ENCODE measurements at regions not wholly inside any gene's neighbourhood (a gene's known extent, or its start where the extent isn't known, plus 50 kb on each side); places are given as distances from the start of the nearest gene placed in this dataset.

DNA sequence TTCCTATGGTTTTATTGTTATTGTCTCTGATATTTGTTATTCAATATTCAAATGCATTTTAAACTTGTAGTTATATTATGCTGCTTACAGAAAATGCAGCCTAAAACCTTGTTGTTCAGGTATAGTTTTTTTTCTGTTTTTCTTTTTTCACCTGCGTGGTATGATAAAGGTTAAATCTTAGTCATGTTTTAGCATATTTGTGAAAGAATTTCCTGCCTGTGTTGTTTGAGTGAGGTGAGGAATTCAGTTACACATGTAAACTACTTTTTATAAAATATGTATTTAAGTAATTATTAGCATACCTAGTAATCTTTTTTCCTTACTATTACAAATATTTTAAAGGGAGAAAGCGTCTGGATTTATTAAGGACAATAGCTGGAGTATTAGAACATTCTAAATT is 90.0 kb upstream of the NAALADL2 start:
- no peak for TF ChIP-seq FOXM1 (IDR thresholded peaks at IDR 0.05; ENCODE audit: borderline replicate concordance, low read depth)
- no peak for TF ChIP-seq TAF1 (IDR thresholded peaks at IDR 0.05; ENCODE audit: low read depth)
- TF ChIP-seq CREB1 (IDR thresholded peaks at IDR 0.05; ENCODE audit: low read depth), result no peak
- TF ChIP-seq, protein P1, sequence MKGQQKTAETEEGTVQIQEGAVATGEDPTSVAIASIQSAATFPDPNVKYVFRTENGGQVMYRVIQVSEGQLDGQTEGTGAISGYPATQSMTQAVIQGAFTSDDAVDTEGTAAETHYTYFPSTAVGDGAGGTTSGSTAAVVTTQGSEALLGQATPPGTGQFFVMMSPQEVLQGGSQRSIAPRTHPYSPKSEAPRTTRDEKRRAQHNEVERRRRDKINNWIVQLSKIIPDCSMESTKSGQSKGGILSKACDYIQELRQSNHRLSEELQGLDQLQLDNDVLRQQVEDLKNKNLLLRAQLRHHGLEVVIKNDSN (IDR thresholded peaks at IDR 0.05), result no peak
- no peak for TF ChIP-seq YY1 (IDR thresholded peaks at IDR 0.05; ENCODE audit: low read depth)
- TF ChIP-seq, protein P2, sequence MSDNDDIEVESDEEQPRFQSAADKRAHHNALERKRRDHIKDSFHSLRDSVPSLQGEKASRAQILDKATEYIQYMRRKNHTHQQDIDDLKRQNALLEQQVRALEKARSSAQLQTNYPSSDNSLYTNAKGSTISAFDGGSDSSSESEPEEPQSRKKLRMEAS (IDR thresholded peaks at IDR 0.05), result no peak
- no peak for TF ChIP-seq RAD21 (IDR thresholded peaks at IDR 0.05; ENCODE audit: low read depth)
- no peak for TF ChIP-seq EP300 (IDR thresholded peaks at IDR 0.05; ENCODE audit: borderline replicate concordance)
- TF ChIP-seq, protein P3, sequence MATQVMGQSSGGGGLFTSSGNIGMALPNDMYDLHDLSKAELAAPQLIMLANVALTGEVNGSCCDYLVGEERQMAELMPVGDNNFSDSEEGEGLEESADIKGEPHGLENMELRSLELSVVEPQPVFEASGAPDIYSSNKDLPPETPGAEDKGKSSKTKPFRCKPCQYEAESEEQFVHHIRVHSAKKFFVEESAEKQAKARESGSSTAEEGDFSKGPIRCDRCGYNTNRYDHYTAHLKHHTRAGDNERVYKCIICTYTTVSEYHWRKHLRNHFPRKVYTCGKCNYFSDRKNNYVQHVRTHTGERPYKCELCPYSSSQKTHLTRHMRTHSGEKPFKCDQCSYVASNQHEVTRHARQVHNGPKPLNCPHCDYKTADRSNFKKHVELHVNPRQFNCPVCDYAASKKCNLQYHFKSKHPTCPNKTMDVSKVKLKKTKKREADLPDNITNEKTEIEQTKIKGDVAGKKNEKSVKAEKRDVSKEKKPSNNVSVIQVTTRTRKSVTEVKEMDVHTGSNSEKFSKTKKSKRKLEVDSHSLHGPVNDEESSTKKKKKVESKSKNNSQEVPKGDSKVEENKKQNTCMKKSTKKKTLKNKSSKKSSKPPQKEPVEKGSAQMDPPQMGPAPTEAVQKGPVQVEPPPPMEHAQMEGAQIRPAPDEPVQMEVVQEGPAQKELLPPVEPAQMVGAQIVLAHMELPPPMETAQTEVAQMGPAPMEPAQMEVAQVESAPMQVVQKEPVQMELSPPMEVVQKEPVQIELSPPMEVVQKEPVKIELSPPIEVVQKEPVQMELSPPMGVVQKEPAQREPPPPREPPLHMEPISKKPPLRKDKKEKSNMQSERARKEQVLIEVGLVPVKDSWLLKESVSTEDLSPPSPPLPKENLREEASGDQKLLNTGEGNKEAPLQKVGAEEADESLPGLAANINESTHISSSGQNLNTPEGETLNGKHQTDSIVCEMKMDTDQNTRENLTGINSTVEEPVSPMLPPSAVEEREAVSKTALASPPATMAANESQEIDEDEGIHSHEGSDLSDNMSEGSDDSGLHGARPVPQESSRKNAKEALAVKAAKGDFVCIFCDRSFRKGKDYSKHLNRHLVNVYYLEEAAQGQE (IDR thresholded peaks at IDR 0.05; ENCODE audit: low read depth), result no peak
- no peak for TF ChIP-seq TCF12 (IDR thresholded peaks at IDR 0.05; ENCODE audit: low read depth)

DNA sequence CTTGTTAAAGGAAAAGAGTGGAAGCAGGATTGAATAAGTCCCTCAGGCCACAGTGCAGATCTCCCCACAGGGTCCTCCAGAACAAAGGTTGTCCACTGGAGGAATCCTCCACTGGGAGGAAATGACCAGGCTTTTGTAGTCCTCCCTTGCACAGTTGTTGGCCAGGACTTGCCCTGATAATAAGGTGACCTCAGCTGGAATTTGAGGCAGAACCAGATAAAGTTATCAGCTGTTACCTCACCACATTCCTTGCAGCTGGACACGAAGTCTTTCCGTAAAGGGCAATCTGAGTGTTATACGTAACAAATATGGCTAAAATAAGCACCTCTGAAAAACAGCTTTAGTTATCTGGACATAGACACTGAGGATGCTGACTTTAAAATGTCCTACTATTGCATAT is 83.5 kb upstream of the NAALADL2 start:
- TF ChIP-seq ZBTB7A (IDR thresholded peaks at IDR 0.05; ENCODE audit: low read depth) (no peak), YY1 (IDR thresholded peaks at IDR 0.05; ENCODE audit: low read depth) (no peak), TAF1 (IDR thresholded peaks at IDR 0.05; ENCODE audit: low read depth) (no peak), RAD21 (IDR thresholded peaks at IDR 0.05; ENCODE audit: low read depth) (no peak), EGR1 (IDR thresholded peaks at IDR 0.05) (no peak), CEBPB (IDR thresholded peaks at IDR 0.05) (no peak), NFIC (IDR thresholded peaks at IDR 0.05) (no peak), FOXM1 (IDR thresholded peaks at IDR 0.05; ENCODE audit: borderline replicate concordance, low read depth) (no peak), TEAD4 (IDR thresholded peaks at IDR 0.05) (no peak), CREB1 (IDR thresholded peaks at IDR 0.05; ENCODE audit: low read depth) (no peak), EP300 (IDR thresholded peaks at IDR 0.05; ENCODE audit: borderline replicate concordance) (no peak)
- TF ChIP-seq, protein P1 (IDR thresholded peaks at IDR 0.05), result no peak
- TF ChIP-seq, protein P3 (IDR thresholded peaks at IDR 0.05; ENCODE audit: low read depth), result no peak
- TF ChIP-seq, protein P2 (IDR thresholded peaks at IDR 0.05), result no peak

DNA sequence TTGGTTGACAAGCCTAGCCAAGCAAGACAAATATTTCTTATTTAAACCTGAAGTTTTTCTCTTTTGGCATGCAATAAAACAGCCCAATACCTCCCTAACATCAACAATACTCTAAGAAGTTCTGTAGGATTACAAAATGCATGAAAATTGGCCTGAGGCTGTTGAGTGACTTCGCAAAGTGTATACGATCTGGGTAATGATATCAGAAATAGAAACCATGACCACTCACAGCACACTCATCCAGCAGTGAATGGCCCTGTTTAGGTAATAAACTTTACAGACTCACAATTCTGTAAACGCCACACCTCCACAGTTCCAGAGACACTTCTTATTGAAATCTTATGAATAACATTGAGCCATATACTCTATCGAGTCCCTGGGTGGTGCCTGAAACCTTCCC is 83.0 kb upstream of the NAALADL2 start:
- TF ChIP-seq, protein P2 (IDR thresholded peaks at IDR 0.05), result no peak
- no peak for TF ChIP-seq EP300 (IDR thresholded peaks at IDR 0.05; ENCODE audit: borderline replicate concordance)
- no peak for TF ChIP-seq CEBPB (IDR thresholded peaks at IDR 0.05)
- TF ChIP-seq YY1 (IDR thresholded peaks at IDR 0.05; ENCODE audit: low read depth), result no peak
- no peak for TF ChIP-seq TAF1 (IDR thresholded peaks at IDR 0.05; ENCODE audit: low read depth)
- TF ChIP-seq, protein P1 (IDR thresholded peaks at IDR 0.05), result no peak
- no peak for TF ChIP-seq EGR1 (IDR thresholded peaks at IDR 0.05)
- TF ChIP-seq NFIC (IDR thresholded peaks at IDR 0.05), result no peak
- TF ChIP-seq RAD21 (IDR thresholded peaks at IDR 0.05; ENCODE audit: low read depth), result no peak
- TF ChIP-seq, protein P3 (IDR thresholded peaks at IDR 0.05; ENCODE audit: low read depth), result no peak

DNA sequence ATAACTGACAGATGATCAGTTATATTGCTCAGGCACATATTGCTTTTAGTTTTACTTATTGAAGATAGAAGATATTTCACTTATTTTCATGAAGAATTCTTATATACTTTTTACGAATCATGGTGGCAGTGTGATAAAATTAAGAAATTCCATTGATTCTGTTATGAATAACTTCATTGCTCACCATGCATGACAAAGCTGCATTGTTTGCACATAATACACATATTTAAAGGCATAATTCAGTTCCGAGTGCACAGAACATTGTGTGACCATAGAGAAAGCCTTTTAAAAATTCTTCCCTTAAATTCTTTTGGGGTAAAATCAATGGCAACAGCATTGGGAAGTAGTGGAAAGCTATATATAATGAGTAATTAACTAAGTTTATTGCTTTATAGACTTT is 82.5 kb upstream of the NAALADL2 start:
- TF ChIP-seq FOXM1 (IDR thresholded peaks at IDR 0.05; ENCODE audit: borderline replicate concordance, low read depth) (no peak), CREB1 (IDR thresholded peaks at IDR 0.05; ENCODE audit: low read depth) (no peak), CEBPB (IDR thresholded peaks at IDR 0.05) (no peak), TEAD4 (IDR thresholded peaks at IDR 0.05) (no peak), YY1 (IDR thresholded peaks at IDR 0.05; ENCODE audit: low read depth) (no peak), EGR1 (IDR thresholded peaks at IDR 0.05) (no peak), EP300 (IDR thresholded peaks at IDR 0.05; ENCODE audit: borderline replicate concordance) (no peak), ZBTB7A (IDR thresholded peaks at IDR 0.05; ENCODE audit: low read depth) (no peak), TCF12 (IDR thresholded peaks at IDR 0.05; ENCODE audit: low read depth) (no peak), RAD21 (IDR thresholded peaks at IDR 0.05; ENCODE audit: low read depth) (no peak), NFIC (IDR thresholded peaks at IDR 0.05) (no peak)
- TF ChIP-seq, protein P1 (IDR thresholded peaks at IDR 0.05), result no peak
- TF ChIP-seq, protein P3 (IDR thresholded peaks at IDR 0.05; ENCODE audit: low read depth), result no peak
- TF ChIP-seq, protein P2 (IDR thresholded peaks at IDR 0.05), result no peak
